ENCODE measurements at regions not wholly inside any gene's neighbourhood (a gene's known extent, or its start where the extent isn't known, plus 50 kb on each side); places are given as distances from the start of the nearest gene placed in this dataset.

- TF ChIP-seq, protein P1, sequence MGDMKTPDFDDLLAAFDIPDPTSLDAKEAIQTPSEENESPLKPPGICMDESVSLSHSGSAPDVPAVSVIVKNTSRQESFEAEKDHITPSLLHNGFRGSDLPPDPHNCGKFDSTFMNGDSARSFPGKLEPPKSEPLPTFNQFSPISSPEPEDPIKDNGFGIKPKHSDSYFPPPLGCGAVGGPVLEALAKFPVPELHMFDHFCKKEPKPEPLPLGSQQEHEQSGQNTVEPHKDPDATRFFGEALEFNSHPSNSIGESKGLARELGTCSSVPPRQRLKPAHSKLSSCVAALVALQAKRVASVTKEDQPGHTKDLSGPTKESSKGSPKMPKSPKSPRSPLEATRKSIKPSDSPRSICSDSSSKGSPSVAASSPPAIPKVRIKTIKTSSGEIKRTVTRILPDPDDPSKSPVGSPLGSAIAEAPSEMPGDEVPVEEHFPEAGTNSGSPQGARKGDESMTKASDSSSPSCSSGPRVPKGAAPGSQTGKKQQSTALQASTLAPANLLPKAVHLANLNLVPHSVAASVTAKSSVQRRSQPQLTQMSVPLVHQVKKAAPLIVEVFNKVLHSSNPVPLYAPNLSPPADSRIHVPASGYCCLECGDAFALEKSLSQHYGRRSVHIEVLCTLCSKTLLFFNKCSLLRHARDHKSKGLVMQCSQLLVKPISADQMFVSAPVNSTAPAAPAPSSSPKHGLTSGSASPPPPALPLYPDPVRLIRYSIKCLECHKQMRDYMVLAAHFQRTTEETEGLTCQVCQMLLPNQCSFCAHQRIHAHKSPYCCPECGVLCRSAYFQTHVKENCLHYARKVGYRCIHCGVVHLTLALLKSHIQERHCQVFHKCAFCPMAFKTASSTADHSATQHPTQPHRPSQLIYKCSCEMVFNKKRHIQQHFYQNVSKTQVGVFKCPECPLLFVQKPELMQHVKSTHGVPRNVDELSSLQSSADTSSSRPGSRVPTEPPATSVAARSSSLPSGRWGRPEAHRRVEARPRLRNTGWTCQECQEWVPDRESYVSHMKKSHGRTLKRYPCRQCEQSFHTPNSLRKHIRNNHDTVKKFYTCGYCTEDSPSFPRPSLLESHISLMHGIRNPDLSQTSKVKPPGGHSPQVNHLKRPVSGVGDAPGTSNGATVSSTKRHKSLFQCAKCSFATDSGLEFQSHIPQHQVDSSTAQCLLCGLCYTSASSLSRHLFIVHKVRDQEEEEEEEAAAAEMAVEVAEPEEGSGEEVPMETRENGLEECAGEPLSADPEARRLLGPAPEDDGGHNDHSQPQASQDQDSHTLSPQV (IDR thresholded peaks at IDR 0.05) = 0 out of 2 replicates have a peak, but pooled peaks have one; percentile 1
- TF ChIP-seq HDGF (IDR thresholded peaks at IDR 0.05) (no peak), SMC3 (IDR thresholded peaks at IDR 0.05; ENCODE audit: borderline replicate concordance, low read length) (peak; percentile 16; the same call in 1 of the 2 replicates), YBX1 (IDR thresholded peaks at IDR 0.05) (no peak), STAT1 (conservative IDR thresholded peaks at IDR 0.05) (no peak), TCF7 (IDR thresholded peaks at IDR 0.05; ENCODE audit: borderline replicate concordance) (peak; percentile 86), ELK1 (IDR thresholded peaks at IDR 0.05; ENCODE audit: low read depth, low read length) (no peak), BMI1 (IDR thresholded peaks at IDR 0.05; ENCODE audit: borderline replicate concordance) (no peak), SP1 (IDR thresholded peaks at IDR 0.05; ENCODE audit: low read depth, low read length) (peak; percentile 66), TCF12 (IDR thresholded peaks at IDR 0.05; ENCODE audit: low read depth, low read length) (peak; percentile 89), NBN (IDR thresholded peaks at IDR 0.05) (peak; percentile 73; the same call in 1 of the 2 replicates), TAF1 (IDR thresholded peaks at IDR 0.05; ENCODE audit: borderline replicate concordance, low read depth, low read length) (peak; percentile 49; the same call in 1 of the 2 replicates), TBL1XR1 (IDR thresholded peaks at IDR 0.05; ENCODE audit: low read depth, low read length) (peak; percentile 47; the same call in 1 of the 2 replicates), NFIC (IDR thresholded peaks at IDR 0.05; ENCODE audit: low read depth, low read length) (no peak), BCL3 (IDR thresholded peaks at IDR 0.05; ENCODE audit: borderline replicate concordance, insufficient read depth, low read depth, low read length, poor library complexity, severe bottlenecking) (peak; percentile 99), YY1 (IDR thresholded peaks at IDR 0.05; ENCODE audit: low read depth, low read length) (0 out of 2 replicates have a peak, but pooled peaks have one; percentile 42), JUND (IDR thresholded peaks at IDR 0.05; ENCODE audit: low read depth, low read length) (no peak), RB1 (IDR thresholded peaks at IDR 0.05; ENCODE audit: borderline replicate concordance) (peak; percentile 51; the same call in 1 of the 2 replicates), NR2F1 (conservative IDR thresholded peaks at IDR 0.05) (peak; percentile 76; the same call in 1 of the 2 replicates), CBFB (IDR thresholded peaks at IDR 0.05; ENCODE audit: low read depth) (peak; percentile 84; the same call in 1 of the 2 replicates)
- TF ChIP-seq, protein P2, sequence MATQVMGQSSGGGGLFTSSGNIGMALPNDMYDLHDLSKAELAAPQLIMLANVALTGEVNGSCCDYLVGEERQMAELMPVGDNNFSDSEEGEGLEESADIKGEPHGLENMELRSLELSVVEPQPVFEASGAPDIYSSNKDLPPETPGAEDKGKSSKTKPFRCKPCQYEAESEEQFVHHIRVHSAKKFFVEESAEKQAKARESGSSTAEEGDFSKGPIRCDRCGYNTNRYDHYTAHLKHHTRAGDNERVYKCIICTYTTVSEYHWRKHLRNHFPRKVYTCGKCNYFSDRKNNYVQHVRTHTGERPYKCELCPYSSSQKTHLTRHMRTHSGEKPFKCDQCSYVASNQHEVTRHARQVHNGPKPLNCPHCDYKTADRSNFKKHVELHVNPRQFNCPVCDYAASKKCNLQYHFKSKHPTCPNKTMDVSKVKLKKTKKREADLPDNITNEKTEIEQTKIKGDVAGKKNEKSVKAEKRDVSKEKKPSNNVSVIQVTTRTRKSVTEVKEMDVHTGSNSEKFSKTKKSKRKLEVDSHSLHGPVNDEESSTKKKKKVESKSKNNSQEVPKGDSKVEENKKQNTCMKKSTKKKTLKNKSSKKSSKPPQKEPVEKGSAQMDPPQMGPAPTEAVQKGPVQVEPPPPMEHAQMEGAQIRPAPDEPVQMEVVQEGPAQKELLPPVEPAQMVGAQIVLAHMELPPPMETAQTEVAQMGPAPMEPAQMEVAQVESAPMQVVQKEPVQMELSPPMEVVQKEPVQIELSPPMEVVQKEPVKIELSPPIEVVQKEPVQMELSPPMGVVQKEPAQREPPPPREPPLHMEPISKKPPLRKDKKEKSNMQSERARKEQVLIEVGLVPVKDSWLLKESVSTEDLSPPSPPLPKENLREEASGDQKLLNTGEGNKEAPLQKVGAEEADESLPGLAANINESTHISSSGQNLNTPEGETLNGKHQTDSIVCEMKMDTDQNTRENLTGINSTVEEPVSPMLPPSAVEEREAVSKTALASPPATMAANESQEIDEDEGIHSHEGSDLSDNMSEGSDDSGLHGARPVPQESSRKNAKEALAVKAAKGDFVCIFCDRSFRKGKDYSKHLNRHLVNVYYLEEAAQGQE (IDR thresholded peaks at IDR 0.05; ENCODE audit: low read depth, low read length) = no peak
Measured at GRCh38 chr6:228881-229651, 63.2 kb upstream of the DUSP22 start (continued).
